HL-60/S4 treated with retinoic acid at 250 ng/mL for 4 days and 3 days (cell line): ENCODE measurements at regions not wholly inside any gene's neighbourhood (a gene's known extent, or its start where the extent isn't known, plus 50 kb on each side); places are given as distances from the start of the nearest gene placed in this dataset.
"Not testable (repeated sequence)": the region's sequence is repeated elsewhere in the genome, so short reads cannot be mapped to it uniquely, and the experiment has no call there.

Experiments
- in situ Hi-C: fragments of 300-500 bp; cut with MboI; formaldehyde crosslinking; loops from 2 replicates; pipeline ENCODE4 v1.7.0; 2022; ENCODE audit warnings: low sequenced_read_pairs

DNA sequence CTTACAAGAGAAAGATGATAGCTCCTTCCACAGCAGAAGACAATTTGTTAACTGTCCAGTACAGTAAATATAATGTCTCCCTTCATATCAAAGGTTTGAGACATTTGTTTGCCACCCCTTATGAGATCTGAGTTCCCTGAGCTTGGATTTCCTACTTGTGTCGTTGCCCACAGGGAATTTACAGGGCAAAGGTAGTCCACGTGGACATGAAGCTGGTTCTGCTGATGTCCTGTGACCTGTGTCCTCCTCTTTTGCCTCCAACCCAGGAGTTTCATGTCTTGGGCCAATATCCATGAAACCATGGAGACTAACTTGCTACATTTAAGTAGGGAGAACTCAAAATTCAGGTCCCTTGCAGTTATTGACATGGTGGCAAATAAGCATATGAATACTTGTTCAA is 172.2 kb upstream of the KCTD7 start:
- in situ Hi-C loops, result not testable (repeated sequence)

DNA sequence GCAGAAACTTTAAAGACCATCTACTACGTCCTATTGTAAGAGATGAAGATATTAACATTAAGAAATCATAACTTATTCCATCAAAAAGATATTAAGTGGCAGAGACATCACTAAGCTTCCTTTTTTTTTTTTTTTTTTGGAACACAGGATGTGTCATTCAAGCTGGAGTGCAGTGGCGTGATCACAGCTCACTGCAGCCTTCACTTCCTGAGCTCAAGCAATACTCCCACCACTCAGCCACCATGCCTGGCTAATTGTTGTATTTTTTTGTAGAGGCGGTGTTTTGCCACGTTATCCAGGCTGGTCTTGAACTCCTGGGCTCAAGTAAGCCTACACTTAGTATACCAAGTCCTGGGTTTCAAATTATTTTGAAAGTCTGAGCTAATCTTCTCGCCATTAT is 169.7 kb upstream of the KCTD7 start:
- in situ Hi-C loops, result not testable (repeated sequence)

DNA sequence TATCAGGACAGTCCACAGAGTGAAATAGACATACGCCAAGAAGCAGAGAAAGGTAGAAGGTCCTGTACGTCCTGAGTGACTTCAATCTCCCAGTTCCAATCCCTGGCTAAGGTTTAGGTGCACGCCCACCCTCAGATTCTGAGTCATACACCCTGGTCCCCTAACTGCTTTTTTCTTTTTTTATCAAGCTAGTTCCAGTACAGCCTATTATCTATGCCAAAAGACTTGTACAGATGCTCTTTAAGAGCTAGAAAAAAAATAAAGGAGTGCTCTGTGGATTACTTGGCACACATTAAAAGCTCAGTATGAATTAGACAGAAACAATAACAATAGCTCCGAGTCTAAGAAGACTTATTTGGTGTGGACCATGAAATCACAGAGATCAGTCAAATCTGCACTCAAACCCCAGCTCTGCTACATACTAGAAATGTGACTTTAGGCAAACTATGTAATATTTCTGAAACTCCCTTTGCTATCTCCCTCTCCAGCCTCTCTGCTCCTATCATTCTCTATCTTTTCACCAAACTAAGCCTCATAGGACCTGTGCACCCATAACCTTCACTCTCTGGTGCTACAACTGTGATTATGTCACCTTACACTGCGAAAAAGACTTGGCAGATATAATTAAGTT is 168.8 kb upstream of the KCTD7 start:
- in situ Hi-C loops, result not testable (repeated sequence)

DNA sequence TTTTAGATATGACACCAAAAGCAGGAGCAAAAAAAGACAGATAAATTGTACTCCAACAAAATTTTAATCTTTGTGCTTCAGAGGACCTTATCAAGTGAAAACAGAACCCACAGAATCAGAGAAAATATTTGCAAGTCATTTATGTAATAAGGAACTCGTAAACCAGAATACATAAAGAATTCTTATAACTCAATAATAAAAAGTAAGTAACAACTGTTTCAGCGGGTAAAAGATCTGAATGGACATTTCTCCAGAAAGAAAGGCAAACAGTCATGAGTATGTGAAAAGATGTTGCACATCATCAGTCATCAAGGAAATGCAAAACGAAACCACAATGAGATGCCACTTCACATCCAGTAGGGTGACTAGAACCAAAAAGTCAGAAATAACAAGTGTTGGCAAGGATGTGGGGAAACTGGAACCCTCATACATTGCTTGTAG is 167.7 kb upstream of the KCTD7 start:
- in situ Hi-C loops, result no loop called here

DNA sequence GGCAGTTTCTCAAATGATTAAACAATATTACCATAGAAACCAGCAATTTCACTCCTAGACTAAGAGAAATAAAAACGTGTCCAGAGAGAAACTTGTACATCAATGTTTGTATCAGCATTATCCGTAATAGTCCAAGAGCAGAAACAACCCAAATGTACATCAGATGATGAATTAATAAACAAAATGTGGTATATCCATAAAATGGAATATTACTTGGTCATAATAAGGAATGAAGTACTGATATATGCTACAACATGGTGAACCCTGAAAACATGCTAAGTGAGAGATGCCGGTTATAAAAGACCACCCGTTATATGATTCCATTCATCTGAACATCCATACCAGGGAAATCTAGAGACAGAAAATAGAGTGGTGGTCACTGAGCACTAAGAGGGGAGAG is 167.3 kb upstream of the KCTD7 start:
- in situ Hi-C loops, result not testable (repeated sequence)

DNA sequence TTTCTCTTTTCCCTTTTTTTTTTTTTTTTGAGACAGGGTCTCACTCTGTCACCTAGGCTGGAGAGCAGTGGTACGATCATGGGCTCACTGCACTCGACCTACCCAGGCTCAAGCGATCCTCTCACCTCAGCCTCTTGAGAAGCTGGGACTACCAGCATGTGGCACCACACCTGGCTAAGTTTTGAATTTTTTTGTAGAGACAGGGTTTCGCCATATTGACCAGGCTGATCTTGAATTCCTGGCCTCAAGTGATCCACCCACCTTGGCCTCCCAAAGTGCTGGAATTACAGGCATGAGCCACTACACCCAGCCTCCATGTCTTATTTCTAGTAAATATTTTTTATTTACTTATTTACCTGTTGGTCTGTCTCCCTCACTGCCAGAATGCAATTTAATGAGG is 165.8 kb upstream of the KCTD7 start:
- in situ Hi-C loops, result not testable (repeated sequence)

DNA sequence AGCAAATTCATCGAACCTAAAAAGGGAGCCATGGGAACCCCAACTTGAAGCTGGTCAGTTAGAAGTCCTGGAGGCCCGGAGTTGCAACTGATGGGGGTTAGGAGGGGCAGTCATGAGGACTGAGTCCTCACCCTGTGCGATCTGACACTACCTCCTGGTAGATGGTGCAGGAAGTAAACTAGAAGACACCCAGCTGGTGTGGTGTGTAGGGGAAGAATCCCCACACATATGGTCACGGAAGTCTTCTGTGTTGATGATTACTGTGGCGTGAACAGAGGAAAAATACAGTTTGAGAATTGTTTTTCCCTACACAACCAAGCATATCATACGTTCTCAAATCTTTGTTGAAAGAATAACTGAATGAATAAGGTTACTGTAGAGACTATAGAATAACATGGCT is 164.6 kb upstream of the KCTD7 start:
- in situ Hi-C loops, result no loop called here

DNA sequence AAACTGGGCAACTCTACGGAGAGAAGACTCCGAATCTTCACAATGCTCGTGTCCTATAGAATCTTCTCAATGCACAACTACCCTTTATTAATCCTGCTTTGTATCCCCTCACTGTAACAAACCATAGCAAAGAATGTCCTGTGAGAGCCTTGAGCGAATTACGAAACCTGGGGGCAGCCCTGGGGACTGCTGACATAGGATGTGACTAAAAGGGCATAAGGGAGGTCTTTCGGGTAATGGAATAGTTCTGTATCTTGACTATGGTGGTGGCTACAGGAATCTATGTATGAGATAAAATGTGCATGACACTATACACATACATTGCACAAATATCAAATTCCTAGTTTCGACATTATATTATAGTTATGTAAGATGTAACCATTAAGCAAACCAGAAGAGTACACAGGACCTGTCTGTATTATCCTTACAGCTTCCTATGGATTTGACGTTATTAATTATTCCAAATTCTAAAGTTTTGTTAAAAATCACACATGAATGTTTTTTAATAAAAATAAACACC is 162.5 kb upstream of the KCTD7 start:
- in situ Hi-C loops, result no loop called here

DNA sequence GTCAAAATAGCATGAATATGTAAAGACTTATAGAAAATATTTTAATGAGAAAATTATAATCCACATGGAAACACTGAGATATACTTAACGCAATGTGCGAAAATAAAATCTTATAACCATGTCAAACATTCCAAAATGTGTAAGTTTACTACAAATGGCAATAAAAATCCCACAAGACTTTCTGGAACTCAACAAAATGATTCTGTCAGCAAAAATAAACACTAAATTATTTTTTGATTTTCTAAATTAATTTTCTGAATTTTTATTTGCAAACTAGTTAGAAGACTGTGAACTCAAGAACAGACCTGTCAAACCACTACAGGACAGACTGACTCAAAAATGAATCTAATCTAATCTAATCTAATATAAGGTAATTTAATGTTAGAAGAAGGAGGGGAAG is 160.8 kb upstream of the KCTD7 start:
- in situ Hi-C loops, result no loop called here

DNA sequence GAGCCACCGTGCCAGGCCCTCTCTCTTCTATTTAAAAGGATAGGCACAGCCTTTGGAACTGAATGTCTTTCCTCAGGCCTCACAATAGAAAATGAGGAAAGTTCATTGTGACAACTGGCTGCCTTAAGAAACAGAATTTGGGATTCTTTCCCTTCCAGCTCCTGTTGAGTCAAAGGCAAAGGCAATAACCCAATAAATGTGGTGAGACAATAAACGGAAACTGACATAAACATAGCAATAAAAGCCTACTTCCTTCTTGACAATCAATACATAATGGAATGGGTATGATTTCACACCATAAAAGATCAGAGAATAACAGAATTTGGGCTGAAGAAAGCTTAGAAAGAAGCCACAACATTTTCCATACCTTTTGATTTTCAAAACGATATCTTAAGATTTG is 155.6 kb upstream of the KCTD7 start:
- in situ Hi-C loops, result not testable (repeated sequence)

DNA sequence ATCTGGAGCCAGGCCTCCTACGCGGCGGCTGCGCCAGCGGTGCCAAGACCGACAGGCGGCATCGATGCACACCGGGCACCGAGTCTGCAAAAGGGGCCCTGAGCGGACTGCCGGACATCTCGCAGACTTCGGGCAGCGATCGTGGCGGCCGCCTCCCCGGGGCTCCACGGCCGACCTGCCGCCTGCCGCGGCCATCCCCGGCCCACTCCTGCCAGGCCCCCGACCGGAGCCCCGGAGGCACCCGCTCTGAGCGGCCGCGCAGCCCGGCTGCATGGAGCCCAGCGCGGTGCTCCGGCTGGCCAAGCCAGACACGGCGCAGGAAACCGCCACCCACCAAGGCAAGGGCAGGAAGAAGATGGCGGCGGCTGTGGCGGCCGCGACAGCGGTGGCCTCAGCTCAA is 154.2 kb upstream of the KCTD7 start:
- in situ Hi-C loops, result no loop called here

DNA sequence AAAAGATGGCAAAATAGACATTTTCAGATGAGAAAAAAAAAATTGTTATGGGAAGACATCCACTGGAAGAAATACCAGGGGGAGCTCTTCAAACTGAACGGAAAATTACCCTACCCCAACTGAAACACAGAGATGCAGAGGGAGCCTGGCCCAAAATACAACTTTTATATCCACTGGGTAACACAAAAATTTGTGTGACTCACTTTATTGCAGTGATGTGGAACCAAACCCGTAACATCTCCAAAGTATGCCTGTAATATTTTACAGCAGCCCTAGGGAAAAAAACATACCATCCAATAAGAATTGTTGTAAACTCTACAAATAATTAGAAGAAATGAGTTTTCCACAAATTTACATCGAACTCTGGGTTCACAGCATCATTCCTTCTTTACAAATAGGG is 152.6 kb upstream of the KCTD7 start:
- in situ Hi-C loops, result not testable (repeated sequence)

DNA sequence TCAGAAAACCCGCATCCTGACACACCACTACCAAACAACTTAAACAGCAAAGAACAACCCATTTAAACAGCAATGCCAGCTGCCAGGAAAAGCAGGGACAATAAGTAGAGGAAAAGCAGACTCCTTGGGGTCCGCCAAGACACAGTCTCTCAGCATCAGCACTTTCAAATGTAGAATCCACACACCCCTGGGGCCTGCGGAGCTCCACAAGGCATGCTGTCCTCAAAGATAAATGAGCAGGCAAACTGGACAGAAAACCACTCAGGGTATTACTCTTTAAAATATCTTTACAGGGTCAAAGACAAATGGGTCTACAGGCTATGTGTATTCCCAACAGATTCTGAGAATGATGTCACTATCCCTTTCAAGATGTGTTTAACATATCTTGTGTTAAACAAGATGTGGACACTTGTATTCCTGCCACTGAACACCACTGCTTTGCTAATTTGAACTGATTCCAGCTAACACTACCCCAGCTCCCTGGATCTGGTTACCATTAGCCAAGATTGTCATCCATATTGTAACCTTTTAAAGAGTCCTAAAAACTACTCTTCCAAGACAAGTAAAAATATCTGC is 150.8 kb upstream of the KCTD7 start:
- in situ Hi-C loops, result not testable (repeated sequence)

DNA sequence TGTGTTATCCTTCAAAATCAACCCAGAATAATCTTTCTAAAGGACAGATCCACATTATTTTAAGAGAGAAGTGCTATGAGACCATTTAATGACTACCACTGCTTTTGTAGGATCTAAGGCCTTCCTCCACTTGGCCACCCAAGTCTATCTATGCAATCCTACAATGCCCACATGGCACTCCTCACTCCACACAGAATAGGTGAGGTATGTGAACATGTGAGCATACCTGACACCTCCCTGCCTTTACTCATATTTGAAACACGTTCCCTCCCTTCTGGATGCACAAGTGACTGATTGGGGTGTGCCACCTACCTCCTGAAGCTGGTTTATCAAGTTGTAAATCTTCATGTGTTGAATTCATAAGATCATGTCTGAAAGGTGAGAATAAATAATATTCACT is 147.5 kb upstream of the KCTD7 start:
- in situ Hi-C loops, result not testable (repeated sequence)

DNA sequence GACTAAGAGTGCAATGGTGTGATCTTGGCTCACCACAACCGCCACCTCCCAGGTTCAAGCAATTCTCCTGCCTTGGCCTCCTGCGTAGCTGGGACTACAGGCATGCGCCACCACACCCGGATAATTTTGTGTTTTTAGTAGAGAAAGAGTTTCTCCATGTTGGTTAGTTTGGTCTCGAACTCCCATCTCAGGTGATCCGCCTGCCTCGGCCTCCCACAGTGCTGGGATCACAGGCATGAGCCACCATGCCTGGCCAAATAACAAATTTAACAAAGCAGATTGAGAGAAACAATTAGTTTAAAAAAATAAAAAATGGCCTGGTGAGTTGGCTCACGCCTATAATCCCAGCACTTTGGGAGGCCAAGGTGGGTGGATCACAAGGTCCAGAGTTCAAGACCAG is 139.6 kb upstream of the KCTD7 start:
- in situ Hi-C loops, result not testable (repeated sequence)

DNA sequence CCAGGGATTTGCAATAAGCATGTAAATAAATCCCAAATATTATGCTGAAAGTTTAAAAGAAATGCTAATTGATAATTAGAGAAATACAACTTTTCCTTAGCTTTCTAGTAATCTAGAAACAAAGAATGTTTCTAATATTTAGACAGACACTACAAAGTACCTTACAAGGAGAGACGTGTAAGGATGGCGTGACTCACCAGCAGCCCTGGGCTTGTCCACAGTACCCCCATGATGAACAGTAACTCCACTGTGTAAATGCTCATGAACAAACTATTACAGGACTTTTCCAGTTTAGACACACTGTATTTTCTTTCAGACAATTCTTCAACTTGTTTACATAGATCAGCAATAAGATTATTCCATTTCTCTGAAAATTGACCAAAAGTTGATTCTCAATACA is 138.9 kb upstream of the KCTD7 start:
- in situ Hi-C loops, result not testable (repeated sequence)

DNA sequence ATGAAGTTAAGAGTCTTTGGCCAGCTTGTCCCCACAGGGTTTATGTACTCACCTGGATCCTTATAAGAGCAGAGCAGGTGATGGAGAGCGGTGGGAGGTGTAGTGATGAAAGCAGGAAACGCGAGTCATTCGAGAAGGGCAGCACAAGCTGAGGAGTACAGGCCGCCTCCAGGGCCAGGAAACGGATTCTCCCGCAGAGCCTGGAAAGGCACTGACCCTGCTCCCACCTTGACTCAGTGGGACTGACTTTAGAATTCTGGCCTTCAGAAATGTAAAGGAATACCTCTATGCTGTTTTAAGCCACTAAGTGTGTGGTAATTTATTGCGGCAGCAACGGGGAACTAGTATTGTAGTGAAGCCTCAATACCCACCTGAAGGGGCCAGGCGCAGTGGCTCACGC is 137.7 kb upstream of the KCTD7 start:
- in situ Hi-C loops, result not testable (repeated sequence)

DNA sequence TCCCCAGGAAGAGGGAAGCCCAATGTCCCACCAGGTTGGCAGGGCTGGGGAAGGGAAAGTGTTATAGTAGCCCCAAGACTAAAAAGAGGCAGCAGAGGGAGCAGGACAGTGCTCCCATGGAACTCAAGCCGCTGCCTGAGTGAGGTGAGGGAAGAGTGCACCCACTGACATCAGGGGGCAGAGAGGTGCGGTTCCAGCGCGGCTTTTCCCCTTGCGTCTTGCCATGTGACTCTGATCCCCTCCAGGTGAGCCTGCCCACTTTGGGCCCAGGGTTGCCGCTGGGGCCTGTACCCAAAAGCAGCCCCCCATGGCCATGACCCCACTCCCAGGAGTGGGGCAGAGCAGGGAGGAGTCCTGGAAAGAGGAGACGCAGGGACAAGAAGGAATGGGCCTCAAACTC is 136.3 kb upstream of the KCTD7 start:
- in situ Hi-C loops, result not testable (repeated sequence)

DNA sequence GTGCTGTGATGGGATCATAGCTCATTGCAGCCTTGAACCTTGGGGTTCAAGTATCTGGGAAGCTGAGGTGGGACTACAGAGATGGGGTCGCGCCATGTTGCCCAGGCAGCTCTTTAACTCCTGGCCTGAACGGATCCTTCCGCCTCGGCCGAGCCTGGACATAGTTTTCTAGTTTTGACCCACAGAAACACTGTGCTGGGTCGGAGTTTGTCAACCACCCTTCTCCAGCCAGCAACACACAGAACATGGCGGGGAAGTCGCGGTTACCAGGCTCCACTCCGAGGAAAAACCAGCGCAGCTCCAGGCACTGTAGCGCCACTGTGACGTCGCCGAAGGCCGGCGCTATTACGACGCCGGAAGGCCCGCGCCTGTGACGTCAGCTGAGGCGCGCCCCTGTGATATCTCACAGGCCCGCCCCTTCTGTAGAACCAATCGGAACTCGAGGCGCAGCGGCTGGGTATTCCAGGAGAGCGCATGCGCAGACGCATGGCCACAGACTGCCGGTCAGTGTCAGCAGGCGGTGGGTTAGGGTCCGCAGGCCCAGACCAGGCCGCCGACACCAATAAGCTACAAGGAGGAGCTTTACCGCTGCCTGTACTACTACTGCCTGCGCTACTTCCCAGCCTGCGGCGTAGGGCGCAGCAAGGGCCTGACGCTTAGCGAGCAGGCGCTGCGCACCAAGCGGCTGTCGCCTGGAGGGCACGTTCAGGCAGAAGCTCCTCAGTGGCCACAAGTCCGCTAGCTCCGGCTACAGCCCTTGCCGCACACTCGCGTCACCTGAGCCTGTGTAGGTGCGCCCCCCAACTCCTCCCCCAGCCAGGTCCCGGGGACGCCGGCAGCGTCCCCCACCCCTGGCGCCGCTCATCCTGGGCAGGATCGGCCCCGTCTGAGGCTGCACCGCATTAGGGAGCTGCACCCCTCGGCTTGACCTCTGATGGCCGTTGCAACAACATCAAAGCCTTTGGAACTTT is 135.2 kb upstream of the KCTD7 start:
- in situ Hi-C loops, result no loop called here

DNA sequence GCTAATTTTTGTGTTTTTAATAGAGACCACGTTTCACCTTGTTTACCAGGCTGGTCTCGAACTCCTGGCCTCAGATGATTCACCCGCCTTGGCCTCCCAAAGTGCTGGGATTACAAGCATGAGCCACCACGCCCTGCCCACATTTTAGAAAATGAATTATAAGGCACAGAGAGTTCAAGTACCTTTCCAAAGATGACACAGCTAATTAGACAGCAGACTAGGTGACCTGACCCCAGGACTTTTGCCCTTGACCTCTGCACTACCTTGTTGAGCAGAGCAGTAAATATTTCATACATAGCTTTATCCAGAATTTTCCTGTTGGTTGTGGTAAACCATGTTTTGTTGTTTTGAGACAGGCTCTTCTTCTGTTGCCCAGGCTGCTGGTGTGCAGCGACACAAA is 131.3 kb upstream of the KCTD7 start:
- in situ Hi-C loops, result no loop called here

DNA sequence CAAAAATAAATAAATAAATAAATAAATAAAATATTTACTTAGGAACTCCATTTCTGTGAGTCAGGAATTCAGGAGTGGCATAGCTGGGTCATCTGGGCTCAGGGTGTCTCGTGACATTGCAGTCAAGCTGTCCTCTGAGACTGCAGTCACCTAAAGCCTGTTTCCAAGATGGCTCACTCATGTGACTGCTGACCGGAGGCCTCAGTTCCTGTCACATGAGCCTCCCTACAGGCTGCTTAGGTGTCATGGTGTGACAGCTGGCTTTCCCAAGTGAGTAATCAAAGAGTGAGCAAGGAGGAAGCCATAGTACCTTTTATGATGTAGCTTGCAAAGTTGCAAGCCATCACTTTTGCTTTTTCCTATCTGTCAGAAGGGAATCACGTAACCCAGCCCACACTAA is 128.6 kb upstream of the KCTD7 start:
- in situ Hi-C loops, result no loop called here
